ENCODE measurements at regions not wholly inside any gene's neighbourhood (a gene's known extent, or its start where the extent isn't known, plus 50 kb on each side); places are given as distances from the start of the nearest gene placed in this dataset.

- Histone ChIP-seq H3K4me1 (ENCODE audit: control insufficient read depth, low read length) (no peaks in the 10 kb centered on the region), H3K4me2 (ENCODE audit: low read length) (no peak overlapping the region), H3K4me3 (ENCODE audit: low read length) (no peak overlapping the region), H3F3A (ENCODE audit: control insufficient read depth, insufficient read depth) (no peaks in the 10 kb centered on the region), H3K9me3 (ENCODE audit: control insufficient read depth, insufficient read depth, low read length) (no peaks in the 10 kb centered on the region), H3K27ac (ENCODE audit: low read depth, low read length) (no peak overlapping the region), H4K20me1 (ENCODE audit: control insufficient read depth, insufficient read depth, low read depth, low read length) (no peaks in the 10 kb centered on the region), H3K36me3 (ENCODE audit: control insufficient read depth, low read length) (no peaks in the 10 kb centered on the region), H3K79me2 (ENCODE audit: control insufficient read depth, low read length) (no peaks in the 10 kb centered on the region), H3K27me3 (ENCODE audit: control insufficient read depth, low read length) (no peaks in the 10 kb centered on the region), H3K9me2 (replicated peaks; ENCODE audit: control insufficient read depth, low read length) (no peaks in the 10 kb centered on the region)
- TF ChIP-seq EZH2phosphoT487 (IDR thresholded peaks at IDR 0.05; ENCODE audit: borderline replicate concordance, low read length) (no peak), CTCF (IDR thresholded peaks at IDR 0.05; ENCODE audit: low read depth, low read length, poor library complexity, severe bottlenecking) (no peak)
These were observed 64.2 kb upstream of the OTOS start for GRCh38 chr2:240204431-240205276.

GRCh38 chr2:240205348-240205747, 64.9 kb upstream of the OTOS start:
- Histone ChIP-seq H3K27me3 (ENCODE audit: control insufficient read depth, low read length) (no peaks in the 10 kb centered on the region), H3K4me1 (ENCODE audit: control insufficient read depth, low read length) (no peaks in the 10 kb centered on the region), H4K20me1 (ENCODE audit: control insufficient read depth, insufficient read depth, low read depth, low read length) (no peaks in the 10 kb centered on the region), H3K27ac (ENCODE audit: low read depth, low read length) (no peak overlapping the region), H3K36me3 (ENCODE audit: control insufficient read depth, low read length) (no peaks in the 10 kb centered on the region), H3K9me3 (ENCODE audit: control insufficient read depth, insufficient read depth, low read length) (no peaks in the 10 kb centered on the region), H3K9me2 (replicated peaks; ENCODE audit: control insufficient read depth, low read length) (no peaks in the 10 kb centered on the region), H3K79me2 (ENCODE audit: control insufficient read depth, low read length) (no peaks in the 10 kb centered on the region), H3F3A (ENCODE audit: control insufficient read depth, insufficient read depth) (no peaks in the 10 kb centered on the region), H3K4me2 (ENCODE audit: low read length) (no peak overlapping the region), H3K4me3 (ENCODE audit: low read length) (no peak overlapping the region)
- TF ChIP-seq CTCF (IDR thresholded peaks at IDR 0.05; ENCODE audit: low read depth, low read length, poor library complexity, severe bottlenecking) (no peak), EZH2phosphoT487 (IDR thresholded peaks at IDR 0.05; ENCODE audit: borderline replicate concordance, low read length) (no peak)

- Histone ChIP-seq H3K79me2 (ENCODE audit: control insufficient read depth, low read length) (no peaks in the 10 kb centered on the region), H3K4me1 (ENCODE audit: control insufficient read depth, low read length) (no peaks in the 10 kb centered on the region), H3K27ac (ENCODE audit: low read depth, low read length) (no peak overlapping the region), H3K36me3 (ENCODE audit: control insufficient read depth, low read length) (no peaks in the 10 kb centered on the region), H4K20me1 (ENCODE audit: control insufficient read depth, insufficient read depth, low read depth, low read length) (no peaks in the 10 kb centered on the region), H3F3A (ENCODE audit: control insufficient read depth, insufficient read depth) (no peaks in the 10 kb centered on the region), H3K9me3 (ENCODE audit: control insufficient read depth, insufficient read depth, low read length) (no peaks in the 10 kb centered on the region), H3K4me3 (ENCODE audit: low read length) (no peak overlapping the region), H3K27me3 (ENCODE audit: control insufficient read depth, low read length) (no peaks in the 10 kb centered on the region), H3K9me2 (replicated peaks; ENCODE audit: control insufficient read depth, low read length) (no peaks in the 10 kb centered on the region), H3K4me2 (ENCODE audit: low read length) (no peak overlapping the region)
- TF ChIP-seq CTCF (IDR thresholded peaks at IDR 0.05; ENCODE audit: low read depth, low read length, poor library complexity, severe bottlenecking) (no peak), EZH2phosphoT487 (IDR thresholded peaks at IDR 0.05; ENCODE audit: borderline replicate concordance, low read length) (no peak)
These were observed 65.3 kb upstream of the OTOS start for GRCh38 chr2:240205772-240206171.

Data from DOHH2 (cell line).